Embryonic facial prominence (tissue), 1 donor: ENCODE measurements at regions not wholly inside any gene's neighbourhood (a gene's known extent, or its start where the extent isn't known, plus 50 kb on each side); places are given as distances from the start of the nearest gene placed in this dataset.
"Not testable (repeated sequence)": the region's sequence is repeated elsewhere in the genome, so short reads cannot be mapped to it uniquely, and the experiment has no call there.

Source experiments
- DNase-seq: peaks from one replicate; pipeline ENCODE4 v3.0.0-alpha.2; 2016; ENCODE audit errors: extremely low spot score

DNA sequence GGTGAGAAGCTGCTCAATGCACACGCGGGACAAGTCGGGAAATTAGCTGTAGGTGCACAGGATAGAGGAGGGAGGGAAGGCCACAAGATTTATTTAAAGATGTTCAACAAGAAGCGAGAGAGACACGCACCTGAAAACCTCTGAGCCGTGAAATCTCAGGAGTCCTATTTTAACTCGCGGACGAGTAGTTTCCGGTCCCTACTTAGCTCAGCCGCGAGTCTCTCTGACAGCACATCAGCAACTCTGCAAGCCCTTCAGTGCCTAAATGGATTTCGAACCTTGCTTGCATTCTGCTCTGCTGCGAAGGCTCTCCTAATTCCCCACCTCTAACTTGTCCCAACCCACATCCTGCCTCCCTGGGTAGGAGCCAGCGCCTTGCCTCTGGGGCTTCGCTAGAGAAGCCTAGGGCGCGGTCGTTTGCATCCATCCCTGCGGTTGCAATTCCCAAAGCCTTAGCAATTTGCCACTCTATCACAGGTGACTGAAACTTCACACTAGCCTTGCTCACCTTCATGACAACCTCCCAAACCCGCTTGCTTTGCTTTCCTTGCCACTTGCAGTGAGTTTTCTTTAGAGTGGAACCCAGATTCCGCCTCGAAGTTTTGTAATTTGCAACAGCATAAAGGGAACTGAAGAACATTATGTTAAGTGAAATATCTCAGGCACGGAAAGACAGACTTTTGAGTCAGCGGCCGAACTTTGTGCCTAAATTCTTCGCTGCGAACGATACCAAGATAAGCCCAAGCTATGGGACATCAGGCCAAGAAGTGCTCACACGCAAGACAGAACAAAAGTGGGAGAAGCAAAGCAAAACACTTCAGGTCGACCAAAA is 202.8 kb downstream of the KDM5D start:
- DNase-seq: no peak

- not testable (repeated sequence) for DNase-seq
Measured at GRCh38 chrY:19535697-19536096, 208.8 kb downstream of the KDM5D start.

GRCh38 chrY:19521976-19522375 is 222.6 kb downstream of the KDM5D start:
- no peak for DNase-seq

DNA sequence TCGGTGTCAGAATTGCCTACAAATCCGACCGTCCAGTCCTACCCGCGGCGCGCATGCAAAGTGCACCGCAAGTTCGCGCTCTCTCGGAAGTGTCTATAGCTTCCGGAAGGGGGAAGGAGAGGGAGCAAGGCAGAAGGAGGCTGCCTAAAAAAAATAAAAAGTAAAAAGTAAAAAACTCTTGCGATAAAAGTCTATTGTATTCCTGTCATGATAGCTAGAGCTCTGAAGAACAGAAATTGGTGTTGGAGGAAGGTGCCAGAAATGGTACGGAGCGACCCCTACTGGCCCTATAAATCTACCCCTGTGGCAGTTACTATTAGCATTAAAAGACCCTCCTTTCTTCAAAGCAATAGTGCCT is 241.5 kb downstream of the KDM5D start:
- DNase-seq: no peak

DNA sequence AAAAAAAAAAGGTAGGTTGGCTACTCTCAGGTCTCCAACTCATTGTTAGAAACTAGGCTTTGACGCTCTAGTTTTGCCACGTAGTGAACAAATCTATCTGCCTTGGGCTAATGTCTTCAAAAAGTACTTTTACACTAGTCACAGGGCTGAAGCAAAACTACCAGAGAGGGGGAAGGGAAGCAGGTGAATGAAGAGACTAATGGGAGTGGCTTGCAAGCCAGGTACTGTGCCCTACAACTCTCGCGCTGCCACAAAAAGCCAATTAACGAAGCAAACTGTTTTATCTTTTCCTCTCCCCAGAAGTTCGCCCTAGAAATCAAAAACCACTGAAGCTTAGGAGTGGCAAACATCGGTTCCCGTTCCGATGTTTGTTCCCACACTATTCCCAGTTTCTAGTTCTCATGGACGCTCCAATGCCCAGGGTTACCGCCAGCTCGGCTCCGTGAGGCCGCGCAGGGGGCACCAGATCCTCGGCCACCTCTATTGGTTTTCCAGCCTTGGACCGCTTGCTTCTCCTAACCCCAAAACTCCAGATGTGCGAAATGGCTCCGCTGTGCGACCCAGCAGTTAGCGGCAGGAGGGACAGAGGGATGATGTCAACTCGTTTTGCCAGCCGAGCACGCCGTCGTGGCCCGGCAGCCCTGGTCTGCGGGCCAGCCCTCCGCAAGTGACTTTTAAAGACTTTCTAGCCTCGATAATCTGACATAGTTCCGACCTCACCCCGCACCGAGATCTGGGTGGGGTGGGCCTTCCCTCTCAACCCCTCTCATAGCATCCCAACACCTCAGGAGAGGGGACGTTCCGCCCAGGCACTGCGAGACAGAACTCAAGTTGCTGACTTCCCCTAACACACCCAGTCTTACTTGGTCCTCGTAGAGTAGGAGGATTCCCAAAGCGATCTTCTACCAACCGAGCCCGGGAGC is 242.1 kb downstream of the KDM5D start:
- no peak for DNase-seq

DNA sequence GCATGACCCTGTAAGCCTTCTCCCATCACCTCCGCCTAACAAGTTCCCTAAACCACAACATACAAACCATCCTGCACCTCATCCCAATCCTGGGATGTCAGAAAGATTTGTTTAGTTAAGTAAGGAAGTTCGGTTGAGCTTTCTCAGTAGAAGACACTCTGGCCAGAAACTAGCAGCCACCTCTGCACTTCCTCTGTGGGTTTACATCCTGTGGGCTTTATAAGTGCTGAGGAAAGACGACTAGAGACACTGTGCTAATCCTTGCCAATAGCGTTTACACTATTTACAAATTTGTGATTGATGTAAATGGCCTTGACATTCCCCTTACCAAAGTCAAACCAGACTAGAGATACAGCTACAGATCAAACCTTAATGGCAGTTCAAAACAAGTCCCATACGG is 246.0 kb downstream of the KDM5D start:
- DNase-seq: no peak

- DNase-seq: no peak
Measured at GRCh38 chrY:19487494-19487893, 257.0 kb downstream of the KDM5D start.

- no peak for DNase-seq
Measured at GRCh38 chrY:19484997-19485396, 259.5 kb downstream of the KDM5D start.

DNA sequence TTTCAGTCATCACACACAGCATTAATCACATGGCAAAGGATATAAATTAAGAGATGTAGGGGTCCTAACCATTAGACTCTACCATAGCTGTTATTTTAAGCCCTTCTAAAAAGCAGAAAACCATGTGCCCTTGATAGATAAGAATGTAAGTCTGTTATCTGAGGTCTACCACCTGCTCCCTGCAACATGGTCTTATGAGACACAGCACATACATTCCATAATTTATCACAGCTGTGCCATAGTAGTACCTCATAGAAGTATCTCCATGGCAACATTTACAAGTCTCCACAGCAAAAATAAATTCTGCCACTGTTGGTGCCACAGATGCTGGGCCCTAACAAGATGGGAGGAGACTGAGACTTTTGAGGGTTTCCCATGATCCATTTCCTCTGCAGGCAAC is 265.4 kb downstream of the KDM5D start:
- DNase-seq: no peak

DNA sequence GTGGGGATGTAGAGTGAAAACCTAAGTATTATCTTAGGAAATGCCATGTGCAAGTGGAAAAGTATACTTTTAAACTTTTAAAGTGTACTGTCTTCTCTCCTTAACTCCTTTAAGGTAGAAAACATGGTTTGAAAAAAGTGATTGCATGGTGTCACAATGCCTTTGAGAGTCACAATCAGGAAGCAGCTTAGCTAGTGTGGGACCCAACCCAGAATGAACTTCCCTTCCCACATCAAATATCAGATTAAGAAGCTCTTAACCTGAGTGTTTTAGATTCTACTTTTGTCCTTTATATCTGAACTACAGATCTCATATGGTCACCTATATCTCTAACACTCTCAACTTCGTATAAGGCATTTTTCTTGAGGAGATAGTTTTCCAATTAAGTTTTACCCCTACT is 266.6 kb downstream of the KDM5D start:
- no peak for DNase-seq

DNA sequence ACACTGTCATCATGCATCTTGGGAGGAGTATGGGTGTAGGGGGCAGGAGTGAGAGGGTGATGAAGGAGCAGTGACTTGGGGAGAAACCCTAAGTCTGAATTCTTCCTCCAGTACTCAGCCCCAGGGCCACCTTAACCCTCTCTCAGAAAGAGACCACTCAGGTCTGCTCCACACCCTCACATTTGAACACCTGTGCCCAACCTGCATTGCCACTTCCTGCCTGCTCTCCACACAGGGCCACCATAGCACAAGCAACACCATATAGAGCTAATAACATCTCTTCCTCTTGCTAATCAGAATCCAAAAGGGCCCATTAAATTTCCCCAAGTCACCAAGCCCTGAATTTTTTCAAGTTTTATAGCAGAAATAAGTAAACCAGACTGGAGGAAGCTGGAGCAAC is 278.7 kb downstream of the KDM5D start:
- no peak for DNase-seq

GRCh38 chrY:19456855-19457448 is 287.6 kb downstream of the KDM5D start:
- DNase-seq: no peak

GRCh38 chrY:19433059-19433458 is 311.5 kb downstream of the KDM5D start:
- no peak for DNase-seq

DNA sequence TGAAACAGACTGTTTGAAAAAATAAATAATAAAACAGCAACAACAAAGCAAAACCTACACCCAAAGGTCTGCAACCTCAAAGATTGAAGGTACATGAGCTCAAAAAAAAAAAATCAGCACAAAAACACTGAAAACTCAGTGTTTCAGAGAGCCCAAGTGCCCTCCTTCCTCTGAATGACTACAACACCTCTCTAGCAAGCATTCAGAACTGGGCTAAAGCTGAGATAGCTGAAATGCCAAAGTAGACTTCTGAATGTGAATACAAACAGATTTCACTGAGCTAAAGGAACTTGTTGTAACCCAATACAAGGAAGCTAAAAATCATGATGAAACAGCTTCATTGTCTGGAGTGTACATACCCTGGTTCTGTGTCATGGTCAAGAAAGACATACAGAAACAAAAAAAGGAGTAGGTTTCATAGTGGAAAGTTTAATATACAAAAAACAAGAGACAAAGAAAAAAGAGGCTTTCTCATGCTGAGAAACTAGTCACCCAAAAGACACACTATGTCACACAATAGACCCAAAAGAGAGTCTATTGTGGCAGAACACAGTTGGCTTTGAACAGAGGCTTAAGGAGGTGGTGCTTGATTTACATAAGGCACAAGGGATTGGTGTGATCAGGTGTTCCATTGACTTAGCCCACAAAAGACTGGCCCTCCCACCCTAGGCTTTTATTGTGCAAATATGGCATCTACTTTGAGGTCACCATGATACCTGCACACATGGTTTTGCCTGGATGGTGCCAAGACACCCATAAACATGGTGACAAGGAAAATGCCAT is 316.6 kb downstream of the KDM5D start:
- DNase-seq: no peak

- DNase-seq: not testable (repeated sequence)
Measured at GRCh38 chrY:19427191-19427590, 317.3 kb downstream of the KDM5D start.

- no peak for DNase-seq
Measured at GRCh38 chrY:19410980-19411766, 333.4 kb downstream of the KDM5D start.

- DNase-seq: no peak
Measured at GRCh38 chrY:19406246-19406645, 338.3 kb downstream of the KDM5D start.

GRCh38 chrY:19405598-19405997 is 338.9 kb downstream of the KDM5D start:
- DNase-seq: no peak

GRCh38 chrY:19392876-19393275 is 351.6 kb downstream of the KDM5D start:
- no peak for DNase-seq

DNA sequence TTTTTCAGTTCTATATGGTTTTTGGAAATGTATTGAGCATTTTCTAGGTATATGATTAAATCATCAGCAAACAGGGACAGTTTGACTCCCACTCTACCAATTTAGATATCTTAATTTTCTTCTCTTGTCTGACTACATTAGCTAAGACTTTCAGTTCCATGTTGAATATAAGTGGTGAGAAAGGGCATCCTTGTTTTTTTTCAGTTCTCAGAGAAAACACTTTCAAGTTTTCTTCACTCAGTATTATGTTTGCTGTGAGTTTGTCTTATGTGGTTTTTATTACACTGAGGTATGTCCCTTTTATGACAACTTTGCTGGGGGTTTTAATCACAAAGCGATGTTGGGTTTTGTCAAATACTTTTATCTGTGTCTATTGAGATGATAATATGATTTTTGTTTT is 352.6 kb downstream of the KDM5D start:
- no peak for DNase-seq

- no peak for DNase-seq
Measured at GRCh38 chrY:19365321-19365720, 379.2 kb downstream of the KDM5D start.
